GM12878 (cell line): ENCODE measurements at regions not wholly inside any gene's neighbourhood (a gene's known extent, or its start where the extent isn't known, plus 50 kb on each side); places are given as distances from the start of the nearest gene placed in this dataset.

ENCODE experiments used
- ATAC-seq: fragments of 200-7000 bp; cut with Tn5 transposase; 3 replicates; pipeline ENCODE4 v1.9.1; 2020; ENCODE audit warnings: mild to moderate bottlenecking, moderate library complexity
- BruUV-seq: library from RNA; stranded (reverse); fragments of 400-500 nt; replicated peaks from 2 replicates; lab custom pipeline; 2021; lab: Mats Ljungman, UMichigan
- CTCF ChIA-PET: fragments of 300-600 bp; sonication (Branson Sonifier 250); formaldehyde crosslinking; extraction: SDS; loops from one replicate; lab custom pipeline; 2021; ENCODE audit warnings: inconsistent platforms; lab: Yijun Ruan, JAX
- POLR2A ChIA-PET: fragments of 350-600 bp; formaldehyde crosslinking; extraction: SDS; loops from one replicate; lab custom pipeline; 2021; ENCODE audit warnings: inconsistent platforms; lab: Charles Lee
- RAD21 ChIA-PET: fragments of 300-600 bp; sonication (Branson Sonifier 250); formaldehyde crosslinking; loops from one replicate; lab custom pipeline; 2023; ENCODE audit warnings: antibody characterized with exemption; ENCODE audit not compliant: unreplicated experiment; lab: Charles Lee
- SMC1A ChIA-PET: fragments of 300-600 bp; sonication (Branson Sonifier 250); formaldehyde crosslinking; loops from one replicate; lab custom pipeline; 2023; ENCODE audit not compliant: unreplicated experiment, uncharacterized antibody; lab: Charles Lee
- DNase-seq: peaks from one replicate; pipeline ENCODE4 v3.0.0-alpha.2; 2011; ENCODE audit warnings: low read depth, low spot score
- FAIRE-seq: peaks from 3 replicates; lab custom pipeline; 2011; peaks lifted over from hg19 to GRCh38; lab: Jason Lieb, UNC
- H2AFZ ChIP-seq: 2 replicates; pipeline ENCODE4 v1.6.0; 2011; ENCODE audit warnings: low read depth, low read length, control low read depth; ENCODE audit not compliant: control insufficient read depth
- H3K27ac ChIP-seq: 2 replicates; pipeline ENCODE4 v1.5.1; 2011; ENCODE audit warnings: control low read depth; ENCODE audit not compliant: control insufficient read depth, insufficient read depth
- H3K27me3 ChIP-seq, 2 experiments: replicated peaks in 1 of 2; 2 replicates each; pipeline versions ENCODE4 v1.6.0 to v1.6.1; 2011; ENCODE audit warnings: low read length in 1 of 2; ENCODE audit not compliant: control insufficient read depth in 2 of 2, insufficient read depth in 2 of 2
- H3K36me3 ChIP-seq, 2 experiments: 2 replicates each; pipeline ENCODE4 v1.5.1; 2011; ENCODE audit warnings: low read length in 1 of 2; ENCODE audit not compliant: control insufficient read depth in 2 of 2, insufficient read depth in 2 of 2
- H3K4me1 ChIP-seq: 2 replicates; pipeline ENCODE4 v1.6.1; 2011; ENCODE audit warnings: mild to moderate bottlenecking, low read length, moderate library complexity, mixed read lengths; ENCODE audit not compliant: control insufficient read depth, insufficient read depth
- H3K4me2 ChIP-seq: 2 replicates; pipeline ENCODE4 v1.6.0; 2011; ENCODE audit warnings: control low read depth; ENCODE audit not compliant: control insufficient read depth, insufficient read depth
- H3K4me3 ChIP-seq: fragments of 200-600 bp; sonication (generic); 2 replicates; pipeline ENCODE4 v1.5.1; 2016
- H3K79me2 ChIP-seq: 2 replicates; pipeline ENCODE4 v1.6.0; 2011; ENCODE audit warnings: low read length; ENCODE audit not compliant: control insufficient read depth, insufficient read depth
- H3K9ac ChIP-seq: 2 replicates; pipeline ENCODE4 v1.8.0; 2011; ENCODE audit warnings: low read length, control low read depth, mixed read lengths; ENCODE audit not compliant: control insufficient read depth, insufficient read depth
- H3K9me3 ChIP-seq: replicated peaks from 3 replicates; pipeline ENCODE4 v1.5.1; 2011; ENCODE audit warnings: mild to moderate bottlenecking, low read length; ENCODE audit not compliant: control insufficient read depth, insufficient read depth
- H4K20me1 ChIP-seq: 2 replicates; pipeline ENCODE4 v1.6.0; 2011; ENCODE audit not compliant: control insufficient read depth, insufficient read depth
- CHD2 ChIP-seq: IDR thresholded peaks from 2 replicates; pipeline ENCODE4 v1.6.1; 2011; ENCODE audit warnings: low read depth, low read length, improper control_type of control experiment, borderline replicate concordance
- FOXK2 ChIP-seq: fragments of 450-650 bp; IDR thresholded peaks from 2 replicates; pipeline ENCODE4 v1.6.1; 2017; ENCODE audit warnings: mild to moderate bottlenecking, moderate library complexity
- JUNB ChIP-seq: IDR thresholded peaks from 2 replicates; pipeline ENCODE4 v1.6.1; 2016; ENCODE audit warnings: antibody characterized with exemption, mild to moderate bottlenecking
- MTA3 ChIP-seq: IDR thresholded peaks from 2 replicates; pipeline ENCODE4 v1.6.1; 2012; ENCODE audit warnings: low read length, inconsistent platforms, borderline replicate concordance
- MYC ChIP-seq: IDR thresholded peaks from 2 replicates; pipeline ENCODE4 v1.6.1; 2011; ENCODE audit warnings: mild to moderate bottlenecking, low read length, moderate library complexity, inconsistent platforms; ENCODE audit not compliant: insufficient read depth, insufficient replicate concordance, insufficient read length, severe bottlenecking
- POU2F2 ChIP-seq: IDR thresholded peaks from 3 replicates; pipeline ENCODE4 v1.6.1; 2011; ENCODE audit warnings: low read depth, mild to moderate bottlenecking, low read length, borderline replicate concordance
- SUPT20H ChIP-seq: IDR thresholded peaks from 2 replicates; pipeline ENCODE4 v1.6.1; 2011; ENCODE audit warnings: low read depth, mild to moderate bottlenecking, low read length, moderate library complexity, borderline replicate concordance; ENCODE audit not compliant: control insufficient read depth
- TCF7 ChIP-seq: IDR thresholded peaks from 2 replicates; pipeline ENCODE4 v1.6.1; 2014; ENCODE audit warnings: antibody characterized with exemption, borderline replicate concordance
- ZNF622 ChIP-seq: fragments of 450-650 bp; IDR thresholded peaks from 2 replicates; pipeline ENCODE4 v1.6.1; 2017; ENCODE audit warnings: mild to moderate bottlenecking, inconsistent platforms
- ZSCAN29 ChIP-seq: fragments of 450-650 bp; IDR thresholded peaks from 2 replicates; pipeline ENCODE4 v1.6.1; 2017; ENCODE audit warnings: mild to moderate bottlenecking, moderate library complexity
- WGBS: methylation state at CpG from one replicate; pipeline ENCODE4 v1.1.6; 2016; ENCODE audit warnings: low lambda C conversion rate; ENCODE audit not compliant: insufficient replicate concordance, insufficient coverage; ENCODE audit errors: missing lambda C conversion rate; 5-methylcytosine and 5-hydroxymethylcytosine counted together
- in situ Hi-C: fragments of 300-500 bp; cut with MboI; formaldehyde crosslinking; loops from 9 replicates; pipeline ENCODE4 v1.14.3; 2018; ENCODE audit warnings: mixed read lengths
- intact Hi-C: fragments of 100-400 bp; cut with micrococcal nuclease; formaldehyde crosslinking; loops from one replicate; pipeline ENCODE4 v1.14.2; 2022; ENCODE audit not compliant: unreplicated experiment
- TF ChIP-seq, protein P1 (sequence below): fragments of 450-650 bp; formaldehyde crosslinking; IDR thresholded peaks from 2 replicates; pipeline ENCODE4 v1.4.0; 2022; ENCODE audit warnings: mild to moderate bottlenecking, moderate library complexity
- TF ChIP-seq, protein P2 (sequence below): IDR thresholded peaks from 2 replicates; pipeline ENCODE4 v1.6.1; 2012; ENCODE audit warnings: low read depth, low read length, improper control_type of control experiment

DNA sequence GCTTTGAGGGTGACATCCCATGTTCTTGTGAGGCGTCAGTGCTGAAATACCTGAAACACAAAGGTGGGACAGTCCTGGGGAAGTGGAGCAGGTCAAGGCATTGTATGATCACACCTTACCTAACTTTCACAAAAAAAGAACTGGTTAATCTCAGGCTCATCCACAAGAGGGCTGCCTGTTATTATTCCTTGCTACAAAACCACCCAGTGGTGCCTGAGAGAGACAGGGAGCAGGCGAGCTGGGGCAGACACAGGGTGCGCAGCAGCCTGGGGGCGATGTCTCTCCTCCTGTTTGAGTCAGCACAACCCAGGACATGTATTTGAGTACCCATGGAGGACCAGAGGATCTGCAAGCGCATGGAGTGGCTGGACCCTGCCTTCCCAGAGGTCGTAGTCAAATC, 316.8 kb upstream of the ATP10A start:
- Histone ChIP-seq H3K9ac (no peak overlapping the region), H3K9me3 (no peaks in the 10 kb centered on the region; the same call in 2 of the 3 replicates), H3K4me2 (no peak overlapping the region), H4K20me1 (no peaks in the 10 kb centered on the region), H2AFZ (no peak overlapping the region), H3K4me3 (no peak overlapping the region), H3K27ac (no peak overlapping the region), H3K4me1 (no peaks in the 10 kb centered on the region), H3K79me2 (no peaks in the 10 kb centered on the region), H3K27me3 (no peaks in the 10 kb centered on the region), H3K36me3 (no peaks in the 10 kb centered on the region)
- FAIRE-seq (no peak), ATAC-seq (no peak), DNase-seq (no peak)
- WGBS, result 27% methylated on average over 6 of the region's 6 CpGs
- CTCF ChIA-PET, result no interaction called here
- SMC1A ChIA-PET, result no interaction called here
- RAD21 ChIA-PET, result no interaction called here
- intact Hi-C loops, result no loop called here
- no peak for TF ChIP-seq ZSCAN29
- in situ Hi-C loops, result loop anchor here (5.0 kb wide), 1 partner anchor 53 kb away; no protein-coding TSS in a partner anchor
- no TSS peak for BruUV-seq
- POLR2A ChIA-PET, result no interaction called here

DNA sequence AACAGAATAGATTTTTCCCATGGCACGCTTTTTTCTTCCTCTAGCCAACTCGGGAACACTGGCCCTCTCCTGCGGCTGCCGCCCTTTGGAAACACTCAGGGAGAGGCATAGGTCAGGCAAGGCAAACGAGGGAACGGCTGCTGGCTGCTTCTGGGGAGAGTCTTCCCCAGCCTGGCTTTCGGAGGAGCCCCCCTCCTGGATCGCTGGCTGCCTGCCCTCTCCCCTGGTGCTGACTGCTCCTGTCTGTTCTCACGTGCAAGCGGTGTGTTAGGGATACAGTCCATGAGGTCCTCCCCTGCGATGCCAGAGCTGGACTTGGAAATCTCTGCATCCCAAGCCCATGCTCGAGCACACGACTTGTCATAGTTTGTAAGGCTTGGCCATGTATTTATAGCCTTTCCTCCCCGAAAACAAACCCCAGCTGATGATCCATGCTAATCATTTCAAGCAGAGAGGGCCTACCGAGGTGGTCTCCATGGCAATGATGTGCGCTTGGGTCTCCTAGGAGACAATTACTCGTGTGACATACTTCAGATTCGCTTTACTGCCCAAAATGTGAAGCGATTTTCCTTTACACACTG, 315.6 kb upstream of the ATP10A start:
- Histone ChIP-seq H3K4me2 (no peak overlapping the region), H4K20me1 (no peaks in the 10 kb centered on the region), H3K27me3 (no peaks in the 10 kb centered on the region), H3K4me3 (no peak overlapping the region), H2AFZ (no peak overlapping the region), H3K4me1 (no peaks in the 10 kb centered on the region), H3K9me3 (no peaks in the 10 kb centered on the region; the same call in 2 of the 3 replicates), H3K27ac (no peak overlapping the region), H3K9ac (no peak overlapping the region), H3K79me2 (no peaks in the 10 kb centered on the region), H3K36me3 (no peaks in the 10 kb centered on the region)
- FAIRE-seq (no peak), DNase-seq (no peak), ATAC-seq (no peak)
- in situ Hi-C loops, result loop anchor here (5.0 kb wide), 1 partner anchor 51 kb away; no protein-coding TSS in a partner anchor
- intact Hi-C loops, result no loop called here
- CTCF ChIA-PET, result no interaction called here
- RAD21 ChIA-PET, result no interaction called here
- SMC1A ChIA-PET, result no interaction called here
- BruUV-seq, result no TSS peak
- 30% methylated on average over 19 of the region's 19 CpGs for WGBS
- POLR2A ChIA-PET, result no interaction called here
- TF ChIP-seq JUNB (no peak), MTA3 (no peak), ZNF622 (no peak), TCF7 (no peak), FOXK2 (no peak), MYC (no peak), POU2F2 (no peak), CHD2 (no peak), SUPT20H (no peak)
- TF ChIP-seq, protein P1, sequence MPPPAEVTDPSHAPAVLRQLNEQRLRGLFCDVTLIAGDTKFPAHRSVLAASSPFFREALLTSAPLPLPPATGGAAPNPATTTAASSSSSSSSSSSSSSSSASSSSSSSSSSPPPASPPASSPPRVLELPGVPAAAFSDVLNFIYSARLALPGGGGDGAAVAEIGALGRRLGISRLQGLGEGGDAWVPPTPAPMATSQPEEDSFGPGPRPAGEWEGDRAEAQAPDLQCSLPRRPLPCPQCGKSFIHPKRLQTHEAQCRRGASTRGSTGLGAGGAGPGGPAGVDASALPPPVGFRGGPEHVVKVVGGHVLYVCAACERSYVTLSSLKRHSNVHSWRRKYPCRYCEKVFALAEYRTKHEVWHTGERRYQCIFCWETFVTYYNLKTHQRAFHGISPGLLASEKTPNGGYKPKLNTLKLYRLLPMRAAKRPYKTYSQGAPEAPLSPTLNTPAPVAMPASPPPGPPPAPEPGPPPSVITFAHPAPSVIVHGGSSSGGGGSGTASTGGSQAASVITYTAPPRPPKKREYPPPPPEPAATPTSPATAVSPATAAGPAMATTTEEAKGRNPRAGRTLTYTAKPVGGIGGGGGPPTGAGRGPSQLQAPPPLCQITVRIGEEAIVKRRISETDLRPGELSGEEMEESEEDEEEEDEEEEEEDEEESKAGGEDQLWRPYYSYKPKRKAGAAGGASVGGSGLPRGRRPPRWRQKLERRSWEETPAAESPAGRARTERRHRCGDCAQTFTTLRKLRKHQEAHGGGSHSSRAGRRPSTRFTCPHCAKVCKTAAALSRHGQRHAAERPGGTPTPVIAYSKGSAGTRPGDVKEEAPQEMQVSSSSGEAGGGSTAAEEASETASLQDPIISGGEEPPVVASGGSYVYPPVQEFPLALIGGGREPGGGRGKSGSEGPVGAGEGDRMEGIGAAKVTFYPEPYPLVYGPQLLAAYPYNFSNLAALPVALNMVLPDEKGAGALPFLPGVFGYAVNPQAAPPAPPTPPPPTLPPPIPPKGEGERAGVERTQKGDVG (CRISPR knock-in tag), result no peak
- TF ChIP-seq, protein P2, sequence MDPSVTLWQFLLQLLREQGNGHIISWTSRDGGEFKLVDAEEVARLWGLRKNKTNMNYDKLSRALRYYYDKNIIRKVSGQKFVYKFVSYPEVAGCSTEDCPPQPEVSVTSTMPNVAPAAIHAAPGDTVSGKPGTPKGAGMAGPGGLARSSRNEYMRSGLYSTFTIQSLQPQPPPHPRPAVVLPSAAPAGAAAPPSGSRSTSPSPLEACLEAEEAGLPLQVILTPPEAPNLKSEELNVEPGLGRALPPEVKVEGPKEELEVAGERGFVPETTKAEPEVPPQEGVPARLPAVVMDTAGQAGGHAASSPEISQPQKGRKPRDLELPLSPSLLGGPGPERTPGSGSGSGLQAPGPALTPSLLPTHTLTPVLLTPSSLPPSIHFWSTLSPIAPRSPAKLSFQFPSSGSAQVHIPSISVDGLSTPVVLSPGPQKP, result no peak
